ENCODE measurements at regions not wholly inside any gene's neighbourhood (a gene's known extent, or its start where the extent isn't known, plus 50 kb on each side); places are given as distances from the start of the nearest gene placed in this dataset.

GRCh38 chr1:189751311-189751710, 726.4 kb downstream of the BRINP3 start:
- no peak for TF ChIP-seq CTCF (IDR thresholded peaks at IDR 0.05)
- TF ChIP-seq POLR2A (IDR thresholded peaks at IDR 0.05), result no peak
